HG03439 (cell line): ENCODE measurements at regions not wholly inside any gene's neighbourhood (a gene's known extent, or its start where the extent isn't known, plus 50 kb on each side); places are given as distances from the start of the nearest gene placed in this dataset.
"Not testable (repeated sequence)": the region's sequence is repeated elsewhere in the genome, so short reads cannot be mapped to it uniquely, and the experiment has no call there.

Experiments used
- ATAC-seq: cut with Tn5 transposase; IDR thresholded peaks from one replicate; pipeline ENCODE4 v1.9.1; 2021; ENCODE audit warnings: mild to moderate bottlenecking, moderate library complexity; ENCODE audit not compliant: unreplicated experiment

DNA sequence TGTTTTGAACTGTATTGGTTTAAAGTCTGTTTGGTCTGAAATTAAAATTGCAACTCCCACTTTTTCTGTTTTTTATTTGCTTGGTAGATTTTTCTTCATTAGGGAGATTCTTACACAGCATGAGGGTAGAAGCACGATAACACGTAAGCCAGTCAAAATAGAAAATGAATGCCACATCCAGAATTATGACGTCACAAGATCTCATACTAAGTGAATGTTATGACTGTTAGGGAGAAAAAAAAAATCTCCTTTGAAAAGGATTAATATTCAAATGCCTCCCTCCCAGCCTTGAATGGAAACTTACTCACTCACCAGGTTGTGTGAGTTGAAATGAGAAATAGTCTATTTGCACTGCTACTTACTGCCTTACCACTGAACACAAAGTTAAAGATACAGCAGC, 670.8 kb downstream of the TFAP2A start:
- no peak for ATAC-seq

DNA sequence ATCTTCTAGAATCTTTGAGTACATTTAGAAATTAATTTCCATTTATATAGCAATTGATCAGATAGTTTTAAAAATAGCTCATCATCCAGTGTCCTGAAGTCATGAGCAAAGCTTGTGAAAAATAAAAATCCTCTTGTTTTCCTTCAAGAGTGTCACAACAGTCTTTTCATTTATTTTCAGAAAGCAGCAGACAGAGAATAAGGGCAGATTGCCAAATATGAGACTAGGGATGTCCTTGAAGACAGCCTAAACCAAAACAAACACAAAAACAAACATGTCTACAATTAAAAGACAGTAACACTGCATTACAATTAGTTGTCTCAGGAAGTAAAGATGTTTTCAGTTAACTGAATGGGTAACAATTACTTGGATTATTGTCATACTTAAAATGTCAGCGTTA, 682.8 kb downstream of the TFAP2A start:
- no peak for ATAC-seq

GRCh38 chr6:9725776-9726175, 689.1 kb downstream of the TFAP2A start:
- ATAC-seq: not testable (repeated sequence)

GRCh38 chr6:9717568-9717967, 697.3 kb downstream of the TFAP2A start:
- no peak for ATAC-seq

- no peak for ATAC-seq
These were observed 703.5 kb downstream of the TFAP2A start for GRCh38 chr6:9711365-9711764.

- no peak for ATAC-seq
These were observed 704.3 kb downstream of the TFAP2A start for GRCh38 chr6:9710574-9710973.

DNA sequence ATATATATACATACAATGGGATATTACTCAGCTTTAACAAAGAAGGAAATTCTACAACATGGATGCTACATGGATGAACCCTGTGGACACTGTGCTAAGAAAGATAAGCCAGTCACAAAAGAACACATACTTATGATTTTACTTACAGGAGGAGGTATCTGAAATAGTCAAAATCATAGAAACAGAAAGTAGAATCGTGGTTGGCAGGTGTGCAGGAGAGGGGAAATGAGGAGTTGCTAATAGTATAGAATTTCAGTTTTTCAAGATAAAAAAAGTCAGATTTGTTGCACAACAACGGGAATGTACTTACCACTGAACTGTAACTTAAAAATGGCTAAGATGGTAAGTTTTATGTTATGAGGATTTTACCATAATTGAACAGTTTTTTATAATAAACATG, 706.3 kb downstream of the TFAP2A start:
- ATAC-seq: no peak

- ATAC-seq: no peak
These were observed 709.9 kb downstream of the TFAP2A start for GRCh38 chr6:9704989-9705388.

GRCh38 chr6:9702914-9703313, 712.0 kb downstream of the TFAP2A start:
- ATAC-seq: no peak

DNA sequence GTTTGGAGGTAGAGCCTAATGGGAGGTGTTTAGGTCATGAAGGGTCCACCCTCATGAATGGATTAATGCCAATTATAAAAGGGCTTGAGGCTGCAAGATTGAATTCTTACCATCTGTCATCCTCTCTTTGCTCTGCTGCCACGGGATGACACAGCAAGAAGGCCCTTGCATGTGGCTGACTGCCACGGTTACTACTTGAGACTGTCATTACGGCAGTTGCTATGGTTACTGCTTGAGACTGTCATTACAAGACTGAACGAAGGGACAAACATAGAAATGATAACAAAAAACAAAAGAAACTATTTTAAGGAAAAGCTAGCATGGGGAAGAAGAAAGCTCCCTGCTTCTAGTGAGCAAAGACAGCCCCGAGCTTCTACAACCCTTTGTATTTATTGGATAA, 715.0 kb downstream of the TFAP2A start:
- no peak for ATAC-seq

DNA sequence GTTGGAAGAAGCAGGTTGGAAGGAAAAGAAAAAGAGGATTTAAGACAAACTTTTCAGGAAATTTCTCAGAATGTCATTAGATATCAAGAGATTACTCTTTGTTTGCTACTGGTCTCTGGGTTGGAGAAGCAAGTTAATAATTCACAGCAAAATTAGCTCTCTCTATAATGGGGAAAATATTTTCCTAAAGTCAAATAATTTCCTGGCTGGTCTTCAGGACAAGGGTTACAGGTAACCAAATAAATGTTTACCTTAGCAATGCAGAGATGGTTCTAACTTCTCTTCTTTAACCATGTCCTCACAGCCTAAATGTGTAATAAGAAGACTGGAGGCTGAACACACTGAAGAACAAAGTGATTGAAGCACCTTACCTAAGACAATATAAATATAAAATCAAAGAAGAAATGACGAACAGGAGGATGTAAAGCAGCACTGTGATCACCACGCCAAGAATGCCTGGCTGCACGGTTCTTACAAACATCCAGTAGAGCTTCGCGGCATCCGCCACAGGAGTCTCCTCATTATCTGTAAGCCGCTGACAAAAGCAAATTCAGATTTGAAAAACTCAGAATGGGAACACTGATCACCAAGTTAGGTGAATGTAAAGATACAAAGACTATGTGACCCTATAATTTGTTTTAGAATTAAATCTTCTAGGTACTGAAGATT, 717.5 kb downstream of the TFAP2A start:
- no peak for ATAC-seq

DNA sequence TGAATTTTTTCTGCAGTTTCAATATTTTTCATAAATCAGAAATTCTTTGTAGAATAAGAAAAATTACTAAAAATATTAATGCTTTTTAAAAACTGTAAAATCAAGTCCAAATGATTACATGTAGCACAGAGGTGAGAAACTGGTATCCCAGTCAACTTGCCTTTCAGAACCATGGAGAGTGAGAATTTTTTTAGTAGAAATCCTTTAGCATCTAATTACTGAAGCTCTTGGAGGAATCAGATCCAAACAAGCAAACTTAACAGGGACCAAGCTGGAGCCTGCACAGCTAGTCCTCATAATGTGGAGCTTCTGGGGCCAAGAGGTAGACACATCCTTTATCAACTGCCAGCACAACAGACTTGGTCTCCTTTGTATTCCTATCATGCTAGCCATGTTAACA, 724.5 kb downstream of the TFAP2A start:
- ATAC-seq: no peak

- ATAC-seq: not testable (repeated sequence)
These were observed 734.1 kb downstream of the TFAP2A start for GRCh38 chr6:9680727-9681126.

- no peak for ATAC-seq
These were observed 739.8 kb downstream of the TFAP2A start for GRCh38 chr6:9675122-9675521.

- no peak for ATAC-seq
These were observed 755.0 kb downstream of the TFAP2A start for GRCh38 chr6:9659848-9660247.

DNA sequence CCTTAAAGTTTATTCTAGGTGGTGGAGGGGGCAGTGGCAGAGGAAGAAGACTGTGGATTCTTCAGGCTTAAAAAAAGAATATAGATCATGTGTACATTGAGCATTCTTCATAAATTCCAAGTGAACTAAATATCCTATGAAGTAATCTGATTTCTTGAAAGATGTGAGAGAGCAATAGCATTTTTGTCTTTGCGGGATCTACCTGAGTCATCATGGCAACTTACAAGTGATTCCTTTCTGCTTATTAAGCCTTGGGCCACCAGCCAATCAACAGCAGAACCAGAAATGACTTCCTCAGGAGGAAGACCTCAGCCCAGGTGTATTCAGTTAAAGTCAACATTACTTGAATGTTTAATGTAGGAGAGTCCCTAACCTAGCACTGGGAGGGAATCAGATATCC, 756.9 kb downstream of the TFAP2A start:
- ATAC-seq: no peak

GRCh38 chr6:9647599-9647998, 767.3 kb downstream of the TFAP2A start:
- no peak for ATAC-seq

GRCh38 chr6:9647071-9647445, 767.8 kb downstream of the TFAP2A start:
- ATAC-seq: no peak

GRCh38 chr6:9646342-9647070, 768.4 kb downstream of the TFAP2A start:
- ATAC-seq: no peak

DNA sequence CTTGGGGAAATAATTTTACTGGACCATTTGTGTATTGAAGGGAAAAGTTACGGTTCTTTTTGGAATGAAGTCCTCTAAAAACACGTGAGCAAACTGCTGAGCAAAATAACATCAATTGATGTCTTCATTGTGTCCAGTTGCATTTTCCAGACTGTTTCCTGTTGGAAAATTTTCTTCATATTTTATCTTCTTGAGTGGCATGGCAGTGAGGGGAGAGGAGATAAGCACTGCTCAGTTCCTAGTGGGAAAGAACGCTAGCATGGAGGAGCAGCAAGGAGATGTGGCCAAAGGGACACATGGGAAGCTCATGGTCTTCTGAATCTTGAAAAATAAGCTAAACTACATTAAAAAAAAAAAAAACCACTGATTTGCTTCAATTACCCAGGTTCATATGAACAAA, 776.0 kb downstream of the TFAP2A start:
- ATAC-seq: no peak

GRCh38 chr6:9634776-9635175, 780.1 kb downstream of the TFAP2A start:
- no peak for ATAC-seq

GRCh38 chr6:9632026-9632425, 782.8 kb downstream of the TFAP2A start:
- ATAC-seq: no peak

- no peak for ATAC-seq
These were observed 786.1 kb downstream of the TFAP2A start for GRCh38 chr6:9628819-9629218.
